ENCODE measurements at regions not wholly inside any gene's neighbourhood (a gene's known extent, or its start where the extent isn't known, plus 50 kb on each side); places are given as distances from the start of the nearest gene placed in this dataset.
"Not testable (repeated sequence)": the region's sequence is repeated elsewhere in the genome, so short reads cannot be mapped to it uniquely, and the experiment has no call there.

DNA sequence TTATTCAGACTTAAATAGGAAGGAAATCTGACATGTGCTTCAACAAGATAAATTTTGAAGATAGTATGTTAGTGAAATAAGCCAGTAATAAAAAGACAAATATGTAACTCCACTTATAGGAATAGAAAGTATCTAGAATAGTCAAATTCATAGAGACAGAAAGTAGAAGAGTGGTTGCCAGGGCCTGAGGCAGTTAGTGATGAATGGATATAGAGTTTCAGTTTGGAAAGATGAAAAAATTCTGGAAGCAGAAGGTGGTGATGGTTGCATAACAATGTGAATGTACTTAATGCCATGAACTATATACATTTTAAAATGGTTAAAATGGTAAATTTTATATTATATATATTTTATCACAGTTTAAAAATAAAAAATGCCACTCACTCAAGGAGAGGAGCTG lies 54.3 kb downstream of the HAND2 start:
- FAIRE-seq (no peak), DNase-seq (ENCODE audit: insufficient read length, low spot score) (no peak)

DNA sequence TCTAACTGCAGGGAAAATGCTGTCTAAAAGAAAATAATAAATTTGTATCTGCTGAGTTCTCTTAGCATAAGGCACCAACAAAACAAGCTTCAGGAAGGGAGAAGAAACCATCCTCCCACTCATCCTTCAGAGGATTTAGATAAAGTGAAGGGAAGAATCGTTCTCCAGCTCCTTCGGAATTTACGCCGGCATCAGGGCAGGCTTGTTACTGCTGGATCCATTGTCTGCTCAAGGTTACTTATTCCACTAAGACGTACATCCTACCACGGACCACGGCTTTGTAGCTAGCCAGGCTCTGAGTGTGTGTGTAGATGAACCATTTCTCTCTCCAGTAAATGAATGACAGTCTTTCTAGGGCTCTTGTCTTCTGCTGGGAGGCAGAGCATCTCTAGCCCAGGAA lies 60.4 kb downstream of the HAND2 start:
- FAIRE-seq = no peak
- DNase-seq (ENCODE audit: insufficient read length, low spot score) = no peak

DNA sequence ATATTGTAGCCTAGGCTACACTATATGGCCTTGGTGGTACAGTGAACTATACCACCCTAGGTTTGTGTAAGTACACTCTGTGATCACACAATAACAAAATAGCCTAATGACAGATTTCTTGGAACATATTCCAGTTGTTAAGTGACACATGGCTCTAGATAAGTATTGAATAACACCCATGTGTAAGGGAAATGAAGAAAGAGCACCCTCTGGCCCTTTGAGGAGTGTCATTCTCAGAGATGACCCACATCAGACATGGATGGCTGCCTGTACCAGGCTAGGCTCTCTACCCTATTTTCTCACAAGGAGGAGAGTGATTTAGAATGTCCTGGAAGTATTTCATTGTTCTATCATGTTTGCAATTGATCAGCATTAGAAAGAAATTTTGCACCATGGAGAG lies 61.7 kb downstream of the HAND2 start:
- peak; percentile 23 for FAIRE-seq
- no peak for DNase-seq (ENCODE audit: insufficient read length, low spot score)

DNA sequence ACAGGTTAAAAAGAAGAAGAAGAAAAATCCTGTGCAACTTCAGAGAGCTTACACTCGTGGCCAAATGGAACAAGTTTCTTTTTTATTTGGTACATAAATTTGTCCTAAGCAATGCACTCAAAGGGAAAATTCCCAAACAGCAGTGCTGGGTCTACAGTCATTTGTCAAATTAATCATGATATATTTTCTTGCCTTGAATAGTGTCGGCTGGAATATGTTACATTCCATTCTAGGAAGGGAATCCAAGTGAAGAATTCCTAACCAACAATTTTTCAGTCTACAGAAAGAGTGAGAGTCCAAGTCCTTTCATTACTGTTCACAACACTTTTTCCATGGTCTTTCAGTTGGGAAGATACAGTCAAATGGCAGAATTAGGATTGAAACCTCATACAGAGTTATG lies 63.9 kb downstream of the HAND2 start:
- no peak for FAIRE-seq
- DNase-seq (ENCODE audit: insufficient read length, low spot score) = no peak

DNA sequence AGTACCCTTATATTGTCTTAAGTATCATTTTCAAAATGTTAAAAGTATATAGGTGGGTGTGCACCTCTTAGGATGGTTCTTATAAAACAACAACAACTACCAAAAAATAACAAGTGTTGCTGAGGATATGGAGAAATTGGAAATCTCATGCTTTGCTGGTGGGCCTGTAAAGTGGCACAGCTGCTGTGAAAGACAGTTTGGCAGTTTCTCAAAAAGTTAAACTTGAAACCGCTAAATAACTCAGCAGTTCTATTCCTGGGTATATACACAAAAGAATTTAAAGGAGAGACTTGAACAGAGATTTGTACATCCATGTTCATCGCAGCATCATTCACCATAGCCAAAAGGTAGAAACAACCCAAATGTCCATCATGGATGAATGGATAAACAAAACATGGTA lies 65.5 kb downstream of the HAND2 start:
- FAIRE-seq = no peak
- no peak for DNase-seq (ENCODE audit: insufficient read length, low spot score)

DNA sequence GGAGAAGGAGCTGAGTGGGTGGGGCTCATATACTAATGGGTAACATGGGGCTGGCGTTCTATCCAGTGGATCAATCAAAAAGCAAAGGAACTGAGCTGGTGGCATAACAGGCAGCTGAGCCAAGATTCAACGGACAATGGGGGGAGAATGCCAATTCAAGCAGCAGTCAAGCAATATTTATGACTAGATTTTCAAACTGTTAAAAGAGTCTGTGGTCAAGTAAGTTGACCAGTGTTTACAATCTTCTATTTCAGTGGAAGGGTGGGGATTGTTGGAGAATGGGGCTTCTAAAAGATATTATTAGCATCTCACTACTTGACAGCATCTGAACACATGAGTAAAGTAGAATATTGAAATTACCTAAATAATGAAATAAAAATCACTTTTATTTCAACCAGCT lies 64.9 kb upstream of the SCRG1 start:
- FAIRE-seq = no peak
- DNase-seq (ENCODE audit: insufficient read length, low spot score) = no peak

DNA sequence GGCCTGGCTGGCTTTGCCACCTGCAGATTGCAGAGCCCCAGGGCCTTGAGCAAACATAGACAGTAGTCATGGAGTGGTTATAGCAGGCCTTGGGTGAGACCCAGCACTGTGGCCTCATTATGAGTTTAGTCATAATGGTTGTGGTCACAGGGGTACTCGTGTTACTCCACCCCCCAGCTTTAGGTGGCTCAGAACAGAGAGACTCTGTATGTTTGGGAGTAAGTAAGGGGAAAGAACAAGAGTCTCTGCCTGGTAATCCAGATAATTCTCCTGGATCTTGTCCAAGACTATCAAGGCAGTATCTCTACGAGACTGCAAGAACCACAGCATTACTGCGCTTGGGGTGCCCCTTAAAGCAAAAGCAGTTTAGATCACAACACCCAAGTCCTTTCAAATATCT lies 62.3 kb upstream of the SCRG1 start:
- no peak for FAIRE-seq
- no peak for DNase-seq (ENCODE audit: insufficient read length, low spot score)

DNA sequence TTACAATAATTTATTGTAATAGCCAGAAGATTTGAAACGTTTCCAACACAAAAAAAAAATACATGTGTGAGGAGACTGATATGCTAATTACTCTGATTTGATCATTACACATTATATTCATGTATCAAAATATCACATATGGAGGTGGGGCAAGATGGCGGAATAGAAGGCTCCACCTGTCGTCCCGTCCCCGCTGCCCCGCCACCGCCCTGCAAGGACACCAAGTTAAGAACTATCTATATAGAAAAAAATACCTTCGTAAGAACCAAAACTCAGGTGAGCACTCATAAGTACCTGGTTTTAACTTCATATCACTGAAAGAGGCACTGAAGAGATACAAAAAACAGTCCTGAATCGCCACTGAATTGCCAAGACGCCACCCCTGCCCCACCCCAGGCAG lies 60.9 kb upstream of the SCRG1 start:
- no peak for DNase-seq (ENCODE audit: insufficient read length, low spot score)
- no peak for FAIRE-seq

GRCh38 chr4:173457893-173458292 lies 59.0 kb upstream of the SCRG1 start:
- FAIRE-seq = no peak
- no peak for DNase-seq (ENCODE audit: insufficient read length, low spot score)

- FAIRE-seq; DNase-seq (ENCODE audit: insufficient read length, low spot score): not testable (repeated sequence)
These were observed 52.5 kb upstream of the SCRG1 start for GRCh38 chr4:173451435-173451834.

DNA sequence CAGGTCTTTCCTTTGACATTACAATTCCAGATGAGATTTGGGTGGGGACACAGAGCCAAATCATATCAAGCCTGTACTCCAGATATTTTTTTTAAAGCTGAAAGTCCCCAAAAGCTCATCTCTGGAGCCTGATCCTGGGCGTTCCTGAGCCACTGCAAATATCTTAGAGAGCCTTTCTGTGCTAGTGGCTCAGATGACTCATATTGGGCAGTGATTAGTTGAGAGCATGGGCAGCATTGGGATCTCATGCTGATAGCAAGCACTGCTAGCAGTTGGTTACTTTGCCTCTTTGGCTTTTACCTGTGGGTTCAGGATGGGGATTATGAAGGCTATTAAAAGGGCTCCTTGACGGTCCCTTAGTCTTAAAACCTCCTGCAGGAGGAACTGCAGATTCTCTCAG lies 51.4 kb upstream of the SCRG1 start:
- DNase-seq (ENCODE audit: insufficient read length, low spot score) (no peak), FAIRE-seq (no peak)

DNA sequence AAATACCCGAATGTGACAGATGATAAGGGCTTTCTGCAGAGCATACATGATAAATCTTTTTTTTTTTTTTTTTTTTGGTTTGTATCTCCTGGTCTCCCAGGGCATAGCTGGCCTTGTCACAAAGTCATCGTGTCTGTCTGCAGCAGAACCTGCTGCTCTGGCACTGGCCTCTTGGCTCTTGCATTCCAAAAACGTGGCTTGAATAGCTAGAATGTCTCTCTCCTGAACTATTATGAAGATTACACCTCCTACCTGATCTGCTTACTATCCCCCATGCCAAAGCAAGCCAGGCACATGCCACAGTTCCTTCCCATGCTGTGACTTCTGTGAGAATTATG lies 50.4 kb upstream of the SCRG1 start:
- FAIRE-seq = no peak
- no peak for DNase-seq (ENCODE audit: insufficient read length, low spot score)

GRCh38 chr4:173448608-173449379 lies 49.9 kb upstream of the SCRG1 start:
- DNase-seq (ENCODE audit: insufficient read length, low spot score) (no peak), FAIRE-seq (no peak)

All from HTR-8/SVneo (cell line).